Inflammatory macrophage treated with lipopolysaccharide for 1 hour (primary cell): ENCODE measurements at regions not wholly inside any gene's neighbourhood (a gene's known extent, or its start where the extent isn't known, plus 50 kb on each side); places are given as distances from the start of the nearest gene placed in this dataset.
"Not testable (repeated sequence)": the region's sequence is repeated elsewhere in the genome, so short reads cannot be mapped to it uniquely, and the experiment has no call there.

ENCODE experiments used
- DNase-seq, 2 donors: peaks; one replicate each; pipeline ENCODE4 v3.0.0-alpha.2; 2020 to 2022

DNA sequence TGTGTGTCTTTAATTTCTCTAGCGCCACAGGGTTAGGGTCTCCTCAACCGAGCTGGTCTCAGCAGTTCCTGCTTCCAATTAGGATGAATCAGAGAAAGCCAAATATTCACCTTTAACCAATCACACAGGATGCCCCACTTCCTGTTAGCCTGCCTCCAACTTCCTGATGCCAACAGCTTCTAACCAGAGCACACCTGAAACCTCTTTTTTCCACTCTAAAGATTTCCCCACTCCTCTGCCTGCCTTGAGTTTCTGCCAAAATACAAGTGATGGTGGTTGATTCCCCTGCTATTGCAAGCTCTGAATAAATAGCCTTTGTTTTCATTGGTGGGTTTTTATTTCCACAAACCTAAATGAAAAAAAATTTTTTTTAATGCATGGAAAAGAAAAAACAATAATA, 144.7 kb upstream of the UST start:
- DNase-seq = no peak

DNA sequence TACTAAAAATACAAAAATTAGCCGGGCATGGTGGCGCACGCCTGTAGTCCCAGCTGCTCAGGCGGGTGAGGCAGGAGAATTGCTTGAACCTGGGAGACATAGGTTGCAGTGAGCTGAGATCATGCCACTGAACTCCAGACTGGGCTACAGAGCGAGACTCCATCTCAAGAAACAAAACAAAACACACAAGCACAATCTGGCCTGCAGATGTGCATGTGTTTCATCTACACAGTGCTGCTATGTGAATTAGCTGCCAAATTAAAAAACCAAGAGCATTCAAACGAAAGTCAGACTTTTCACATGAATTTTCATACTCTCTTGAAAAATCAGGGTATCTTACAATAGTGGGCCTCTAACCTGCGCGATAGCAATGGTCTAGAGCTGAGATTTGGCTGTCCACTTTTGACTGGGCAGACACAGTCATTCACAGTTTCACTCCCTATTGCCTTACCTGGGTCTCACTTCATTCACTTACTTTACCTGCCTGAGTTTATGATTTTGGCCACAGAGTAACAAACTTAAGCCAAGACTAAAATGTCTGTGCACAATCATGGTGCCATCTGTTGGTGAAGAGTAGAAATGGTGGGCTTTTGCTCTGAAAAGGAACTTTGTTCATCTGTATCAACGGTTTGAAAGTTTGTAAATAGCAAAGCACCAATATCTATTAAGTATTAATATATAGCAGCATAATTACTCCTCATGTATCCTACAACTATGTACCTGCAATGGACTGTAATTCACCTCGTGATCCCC, 138.5 kb upstream of the UST start:
- peak in 1 of 2 donors; percentile 48 for DNase-seq

DNA sequence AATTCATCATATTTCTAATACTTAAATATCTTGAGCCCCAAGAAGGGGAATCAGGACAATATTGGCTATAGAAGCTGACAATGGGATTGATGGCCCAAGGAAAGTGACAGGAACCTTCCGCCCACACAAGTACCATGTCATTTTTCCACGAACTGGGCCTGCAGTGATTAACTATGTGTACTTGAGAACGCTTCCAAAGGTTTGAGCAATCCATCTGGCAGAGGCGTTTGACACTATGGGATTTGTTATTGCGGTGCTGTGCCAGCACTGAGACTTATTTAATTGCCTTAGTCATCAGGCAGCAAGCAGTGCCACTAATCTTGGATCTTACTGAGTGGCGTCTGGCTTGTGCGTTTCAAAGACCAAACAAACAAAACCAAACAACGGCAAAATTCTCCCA, 135.6 kb upstream of the UST start:
- peak; percentile 58 to 63 for DNase-seq

DNA sequence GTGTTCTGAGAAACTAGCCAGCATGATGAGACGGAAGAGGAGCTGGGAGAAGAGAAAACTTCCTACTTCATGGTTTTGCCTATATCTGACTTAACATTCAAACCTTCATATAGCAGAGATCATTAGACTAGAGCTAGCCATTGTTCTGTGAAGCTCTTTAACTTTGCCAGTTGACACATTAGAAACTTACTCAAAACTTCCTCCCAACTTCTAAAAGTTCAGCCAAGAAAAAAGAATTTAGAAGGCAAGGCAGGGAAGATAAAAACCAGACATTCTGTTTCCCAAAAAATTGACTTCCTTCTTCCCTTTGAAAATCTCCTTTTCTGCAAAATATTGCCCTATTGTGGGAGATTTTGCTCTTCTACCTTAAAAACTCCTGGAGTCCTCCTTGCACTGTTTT, 134.8 kb upstream of the UST start:
- no peak for DNase-seq

DNA sequence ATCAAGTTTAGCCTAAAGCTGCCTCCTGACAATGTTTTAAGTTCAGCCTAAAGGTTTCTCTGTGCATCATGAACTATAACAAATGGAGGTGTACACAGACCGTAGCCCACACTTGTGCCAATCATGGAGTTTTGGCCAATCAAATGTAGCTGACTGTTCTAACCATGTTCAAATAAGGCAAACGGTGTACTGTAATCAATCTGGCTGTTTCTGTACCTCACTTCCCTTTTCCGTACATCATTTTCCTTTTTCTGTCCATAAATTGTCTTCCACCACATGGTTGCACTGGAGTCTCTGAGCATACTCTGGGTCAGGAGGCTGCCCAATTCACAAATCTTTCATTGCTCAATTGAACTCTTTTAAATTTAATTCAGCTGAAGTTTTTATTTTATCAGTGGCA, 132.2 kb upstream of the UST start:
- peak in 1 of 2 donors; percentile 36 for DNase-seq

DNA sequence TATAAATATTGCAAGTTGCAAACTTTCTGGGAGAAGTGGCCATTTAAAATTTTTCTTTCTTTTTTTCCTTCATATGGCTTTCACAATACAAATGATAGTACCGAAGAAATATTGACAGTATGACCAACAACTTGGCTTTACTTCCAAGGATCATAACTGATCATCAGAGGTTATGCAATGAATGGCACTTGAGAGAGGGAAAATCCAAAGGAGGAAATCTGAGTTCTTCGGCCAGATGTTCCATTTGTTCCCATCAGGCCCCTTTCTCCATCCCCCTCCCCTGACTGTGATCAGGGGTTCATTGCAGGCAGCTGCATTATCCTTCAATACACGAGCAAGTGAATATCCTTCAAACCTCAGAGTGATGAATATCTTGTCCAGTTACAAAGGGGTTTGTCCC, 130.0 kb upstream of the UST start:
- DNase-seq = no peak

DNA sequence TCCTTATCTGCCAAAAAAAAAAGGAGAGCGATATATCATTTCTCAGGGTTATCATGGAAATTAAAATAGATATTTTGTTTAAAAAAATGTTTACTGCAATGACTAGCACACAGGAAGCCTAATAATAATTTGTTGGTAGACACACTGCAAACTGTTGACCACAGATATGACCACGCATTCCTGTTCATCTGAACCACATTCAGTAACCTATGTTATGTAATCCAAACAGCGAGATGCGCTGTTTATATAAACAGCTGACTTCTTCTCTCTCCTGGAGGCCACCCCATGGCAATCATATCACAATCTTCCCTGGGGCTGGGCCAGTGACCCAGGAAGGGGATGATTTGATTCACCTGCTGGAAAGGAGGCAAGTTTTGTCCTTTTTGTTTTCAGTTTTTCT, 129.3 kb upstream of the UST start:
- DNase-seq = no peak

DNA sequence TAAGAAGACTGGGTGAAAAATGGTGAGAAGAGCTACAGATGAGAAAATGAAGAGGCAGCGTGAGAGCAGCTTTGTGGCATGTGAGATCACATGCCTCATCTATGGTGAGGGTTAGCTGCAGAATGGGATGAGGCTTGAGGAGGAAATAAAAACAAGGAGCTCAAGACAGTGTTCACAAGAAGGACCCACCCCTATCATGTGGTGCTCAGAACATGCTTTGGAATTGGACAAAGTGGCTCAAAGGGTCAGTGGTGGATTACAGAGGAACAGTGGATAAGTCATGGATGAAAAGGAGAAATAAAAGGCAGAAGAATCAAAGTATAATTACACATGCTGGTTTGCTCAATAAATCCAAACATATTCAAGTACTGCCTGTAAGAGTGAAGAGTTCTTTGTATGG, 126.9 kb upstream of the UST start:
- no peak for DNase-seq

DNA sequence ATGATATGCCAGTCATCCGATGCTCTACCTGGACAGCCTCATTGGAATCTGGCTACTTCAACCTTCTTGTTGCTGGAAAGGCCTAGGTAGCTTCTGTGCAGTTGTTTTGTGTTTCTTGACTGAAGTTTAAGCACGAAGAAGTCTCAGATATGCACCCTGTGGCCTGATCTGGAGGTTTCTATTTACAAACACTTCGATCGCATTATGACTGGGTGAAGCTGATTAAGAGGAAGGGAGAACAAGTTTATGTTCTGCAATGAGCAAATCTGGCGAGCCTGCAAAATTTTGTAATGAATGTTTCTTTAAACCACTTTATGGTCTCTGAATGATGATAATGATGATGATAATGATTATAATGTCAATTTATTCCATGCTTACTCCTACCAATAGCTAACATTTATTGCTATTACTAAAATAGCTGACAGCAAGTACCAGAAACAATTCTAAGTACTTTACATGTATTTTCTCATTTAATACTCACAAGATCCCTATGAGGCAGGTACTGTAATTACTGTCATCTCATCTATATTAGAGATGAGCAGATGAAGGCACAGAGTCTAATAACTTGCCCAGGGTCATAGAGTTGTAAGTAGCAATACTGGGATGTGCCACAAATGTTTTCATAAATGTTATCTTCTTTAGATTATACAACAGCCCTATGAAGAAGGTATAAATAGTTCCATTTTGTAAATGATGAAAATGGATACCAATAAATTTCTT, 126.1 kb upstream of the UST start:
- DNase-seq = no peak

DNA sequence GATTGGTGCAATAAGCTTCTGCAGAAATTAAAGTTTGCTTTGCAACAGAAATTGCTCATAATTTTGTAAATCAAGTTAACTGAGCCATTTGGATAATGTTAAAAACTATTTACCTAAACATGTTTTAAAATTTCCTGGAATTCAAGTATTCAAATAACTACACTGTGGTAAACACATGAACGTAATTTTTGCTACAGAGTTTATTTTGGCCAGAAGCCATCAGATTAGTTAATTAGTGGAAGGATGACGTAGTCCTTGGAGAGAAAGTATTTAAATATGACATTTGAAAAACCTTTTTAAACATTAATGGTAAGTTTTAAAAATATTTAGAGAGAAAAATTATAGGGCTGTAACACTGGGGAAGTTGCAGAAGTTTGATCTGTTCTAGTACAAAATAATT, 121.2 kb upstream of the UST start:
- DNase-seq = no peak

DNA sequence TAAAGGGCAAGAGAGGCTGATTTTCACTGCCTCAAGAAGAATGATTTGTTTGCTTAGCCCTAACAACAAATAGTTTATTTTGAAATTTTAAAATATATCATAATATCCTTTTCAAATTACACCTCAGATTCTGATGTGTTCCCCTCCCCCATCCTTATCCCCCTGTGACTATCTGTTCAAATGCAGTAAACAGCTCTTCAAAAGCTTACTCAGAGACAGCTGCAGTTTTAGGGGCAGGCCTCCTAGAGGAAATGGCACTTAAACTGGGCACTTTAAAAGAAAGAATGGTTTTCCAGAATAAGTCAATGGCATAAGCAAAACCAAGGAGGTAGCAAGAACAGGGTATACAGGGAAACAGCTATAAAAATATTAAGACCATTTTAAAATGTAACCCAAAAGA, 118.6 kb upstream of the UST start:
- no peak for DNase-seq

DNA sequence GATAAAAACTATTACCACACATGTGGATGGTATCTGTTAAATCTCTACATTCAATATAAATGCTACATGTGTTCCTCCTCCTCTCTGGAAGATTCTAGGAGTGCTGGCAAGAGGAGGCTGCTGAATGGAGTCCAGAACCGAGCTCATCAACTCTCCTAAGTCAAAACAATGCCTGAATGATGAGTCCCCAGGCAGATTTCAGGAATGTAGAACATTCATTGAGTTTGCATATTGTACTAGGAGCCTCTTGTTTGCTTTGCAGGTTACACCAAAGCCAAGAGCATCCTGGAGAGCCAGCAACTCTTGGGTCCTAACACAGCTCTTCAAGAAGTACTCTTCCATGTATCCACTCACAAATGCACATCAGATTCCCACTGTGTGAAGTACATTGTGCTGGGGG, 117.6 kb upstream of the UST start:
- DNase-seq = no peak

DNA sequence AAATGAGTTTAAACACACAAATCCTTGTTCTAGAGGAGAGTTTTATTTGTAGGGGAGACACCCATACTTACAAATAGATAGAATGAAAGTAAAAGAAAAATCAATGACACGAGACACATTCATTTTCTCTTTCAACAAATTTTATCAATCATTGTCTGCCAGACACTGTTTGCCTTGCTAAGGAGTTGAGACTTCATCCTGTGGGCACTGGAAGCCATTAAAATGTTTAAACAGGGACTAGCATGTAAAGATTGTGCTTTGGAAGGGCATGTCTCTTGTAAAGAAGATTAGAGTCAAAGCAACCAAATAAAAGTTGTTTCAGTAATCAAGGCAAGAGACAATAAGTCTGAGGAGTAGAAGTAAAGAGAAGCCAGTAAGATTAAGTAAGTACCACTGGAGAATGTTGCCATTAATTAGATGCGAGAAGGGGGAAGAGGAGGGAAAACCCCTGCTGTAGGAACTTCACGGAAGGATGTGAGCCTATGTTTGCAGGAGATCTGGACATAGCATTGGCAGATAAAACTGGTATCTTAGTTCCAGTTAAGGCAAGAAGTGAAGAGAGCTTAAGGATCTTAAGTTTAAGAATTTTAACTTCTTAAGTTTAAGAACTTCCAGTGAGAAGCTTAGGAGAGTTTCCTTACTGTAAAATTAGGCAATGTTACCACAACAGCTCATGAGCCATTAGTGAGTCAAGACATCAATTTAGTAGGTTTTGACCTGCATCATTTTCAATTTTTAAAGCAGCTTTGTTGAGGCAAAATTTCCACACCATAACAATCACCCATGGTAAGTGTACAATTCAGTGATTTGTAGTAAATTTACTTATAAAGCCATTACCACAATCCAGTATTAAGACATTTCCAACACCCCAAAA, 117.0 kb upstream of the UST start:
- peak; percentile 55 to 68 for DNase-seq

DNA sequence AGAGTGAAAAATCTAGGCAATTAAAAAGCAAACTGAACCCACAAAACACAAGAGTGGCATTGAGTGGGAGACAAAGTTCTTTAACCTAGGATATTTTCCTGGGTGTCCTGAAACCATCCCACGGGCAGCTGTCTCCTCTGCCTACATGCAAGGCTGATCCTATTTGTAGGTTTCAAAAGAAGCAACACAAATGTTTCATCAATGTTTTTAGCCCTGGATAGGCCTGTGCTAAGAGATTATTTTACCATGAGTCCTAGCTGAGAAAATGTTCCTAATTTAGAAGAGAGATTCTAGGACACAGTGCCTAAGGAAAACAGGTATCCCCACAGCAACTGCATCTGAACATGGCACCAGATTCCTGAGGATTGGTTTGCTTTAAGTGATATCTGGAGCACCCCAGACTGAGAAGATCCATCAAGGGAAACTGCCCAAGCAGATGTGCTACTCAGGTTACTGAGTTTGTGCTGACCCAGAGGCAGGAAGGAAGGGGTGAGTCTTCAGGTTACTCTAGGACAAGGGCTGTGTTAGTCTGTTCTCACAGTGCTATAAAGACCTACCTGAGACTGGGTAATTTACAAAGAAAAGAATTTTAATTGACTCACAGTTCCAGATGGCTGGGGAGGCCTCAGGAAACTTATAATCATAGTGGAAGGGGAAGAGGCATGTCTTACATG, 111.6 kb upstream of the UST start:
- no peak for DNase-seq

DNA sequence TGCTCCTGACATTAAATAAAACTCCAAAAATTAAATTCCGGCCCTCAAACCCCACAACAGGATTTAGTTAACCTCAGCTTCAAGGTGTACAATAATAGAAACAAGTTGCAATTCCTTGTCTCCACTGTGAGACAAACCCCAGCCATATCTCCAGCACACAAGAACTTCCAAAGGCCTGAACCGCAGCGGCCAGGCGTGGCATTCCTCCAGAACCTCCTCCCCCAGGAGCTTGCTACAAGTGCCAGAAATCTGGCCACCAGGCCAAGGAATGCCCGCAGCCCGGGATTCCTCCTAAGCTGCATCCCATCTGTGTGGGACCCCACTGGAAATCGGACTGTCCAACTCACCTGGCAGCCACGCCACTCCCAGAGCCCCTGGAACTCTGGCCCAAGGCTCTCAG, 105.0 kb upstream of the UST start:
- not testable (repeated sequence) for DNase-seq

DNA sequence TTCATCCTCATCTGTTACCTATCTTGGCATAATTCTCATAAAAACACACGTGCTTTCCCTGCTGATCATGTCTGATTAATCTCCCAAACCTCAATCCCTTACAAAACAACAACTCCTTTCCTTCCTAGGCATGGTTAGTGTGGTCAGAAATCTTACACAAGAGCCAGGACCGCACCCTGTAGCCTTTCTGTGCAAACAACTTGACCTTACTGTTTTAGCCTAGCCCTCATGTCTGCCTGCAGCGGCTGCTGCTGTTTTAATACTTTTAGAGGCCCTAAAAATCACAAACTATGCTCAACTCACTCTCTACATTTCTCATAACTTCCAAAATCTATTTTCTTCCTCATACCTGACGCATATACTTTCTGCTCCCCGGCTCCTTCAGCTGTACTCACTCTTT, 103.6 kb upstream of the UST start:
- DNase-seq = not testable (repeated sequence)

DNA sequence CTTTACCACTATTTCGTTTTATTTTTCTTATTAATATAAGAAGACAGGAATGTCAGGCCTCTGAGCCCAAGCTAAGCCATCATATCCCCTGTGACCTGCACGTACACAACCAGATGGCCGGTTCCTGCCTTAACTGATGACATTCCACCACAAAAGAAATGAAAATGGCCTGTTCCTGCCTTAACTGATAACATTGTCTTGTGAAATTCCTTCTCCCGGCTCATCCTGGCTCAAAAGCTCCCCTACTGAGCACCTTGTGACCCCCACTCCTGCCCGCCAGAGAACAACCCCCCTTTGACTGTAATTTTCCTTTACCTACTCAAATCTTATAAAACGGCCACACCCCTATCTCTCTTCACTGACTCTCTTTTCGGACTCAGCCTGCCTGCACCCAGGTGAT, 101.8 kb upstream of the UST start:
- not testable (repeated sequence) for DNase-seq

DNA sequence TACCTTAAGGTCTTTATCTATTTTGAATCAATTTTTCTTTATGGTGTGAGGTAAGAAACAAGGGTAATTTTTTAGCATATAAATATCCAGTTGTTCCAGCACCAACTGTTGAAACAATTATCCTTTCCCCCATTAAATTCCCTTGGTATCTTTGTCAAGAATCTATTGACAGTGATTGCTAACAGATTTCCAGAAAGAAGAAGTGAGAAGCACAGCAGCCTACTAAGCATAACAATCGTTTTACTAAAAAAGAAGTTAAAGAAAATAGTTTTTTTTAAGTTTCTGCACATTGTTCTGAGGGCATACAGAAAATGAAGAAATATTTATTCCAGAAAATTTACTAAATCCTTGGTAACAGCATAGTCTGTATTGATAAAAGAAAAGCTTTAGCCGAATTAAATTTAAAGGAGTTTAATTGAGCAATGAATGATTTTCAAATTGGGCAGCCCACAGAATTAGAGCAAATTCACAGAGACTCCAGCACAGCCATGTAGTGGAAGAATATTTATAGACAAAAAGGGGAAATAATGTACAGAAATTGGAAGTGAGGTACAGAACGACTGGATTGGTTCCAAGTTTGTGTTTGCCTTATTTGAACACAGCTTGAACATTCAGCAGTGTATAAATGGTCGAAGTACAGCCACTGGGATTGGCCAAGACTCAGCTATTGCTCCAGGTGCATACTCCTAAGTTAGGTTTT, 97.9 kb upstream of the UST start:
- no peak for DNase-seq

DNA sequence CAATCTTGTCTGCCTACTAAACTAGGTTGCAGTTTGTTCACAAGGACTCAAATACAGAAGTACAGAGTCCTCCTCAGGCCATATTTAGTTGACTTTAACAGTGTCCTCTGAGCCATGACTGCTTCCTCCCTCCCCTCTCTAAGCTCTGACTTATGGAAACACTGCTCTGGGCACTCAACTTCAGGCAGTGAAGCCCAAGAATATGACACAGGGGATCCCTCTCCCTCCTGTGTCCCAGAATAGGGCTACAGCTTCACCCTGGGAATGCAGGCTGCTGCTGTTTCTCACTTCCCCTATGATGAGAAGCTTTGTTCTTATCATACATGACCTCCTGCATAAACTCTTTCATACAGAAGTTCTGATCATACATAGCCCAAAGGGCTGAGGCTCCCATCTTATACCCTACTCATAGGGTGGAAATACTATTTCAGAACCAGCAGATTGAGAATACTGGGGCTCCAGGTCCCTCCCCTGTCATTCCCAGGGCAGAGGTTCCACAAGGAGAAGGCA, 97.3 kb upstream of the UST start:
- DNase-seq = no peak

DNA sequence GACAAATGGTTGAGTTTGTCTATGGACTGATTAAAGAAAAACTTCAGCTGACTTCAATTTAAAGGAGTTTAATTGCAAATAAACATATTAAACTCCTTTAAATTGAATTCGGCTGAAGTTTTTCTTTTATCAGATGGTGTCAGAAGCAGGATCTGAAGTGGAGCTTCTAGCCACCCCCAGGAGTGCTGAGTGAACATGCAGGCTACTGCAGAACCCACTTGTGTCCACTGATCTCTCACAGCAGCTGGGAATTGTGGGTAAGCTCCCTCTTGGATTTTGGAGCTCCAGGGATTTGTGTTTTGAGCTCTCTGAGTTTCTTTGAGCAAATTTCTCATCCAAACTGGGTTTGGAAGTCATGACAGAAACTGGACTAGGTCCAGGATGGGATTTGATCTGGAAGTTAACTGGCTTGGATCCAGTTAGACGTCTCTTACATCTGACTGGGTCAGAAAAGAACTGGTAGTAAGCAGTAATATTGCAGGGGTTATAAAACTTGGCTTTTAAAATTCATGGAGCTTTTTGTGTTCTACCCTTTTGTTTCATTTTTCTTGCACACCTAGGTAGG, 95.8 kb upstream of the UST start:
- DNase-seq = no peak

DNA sequence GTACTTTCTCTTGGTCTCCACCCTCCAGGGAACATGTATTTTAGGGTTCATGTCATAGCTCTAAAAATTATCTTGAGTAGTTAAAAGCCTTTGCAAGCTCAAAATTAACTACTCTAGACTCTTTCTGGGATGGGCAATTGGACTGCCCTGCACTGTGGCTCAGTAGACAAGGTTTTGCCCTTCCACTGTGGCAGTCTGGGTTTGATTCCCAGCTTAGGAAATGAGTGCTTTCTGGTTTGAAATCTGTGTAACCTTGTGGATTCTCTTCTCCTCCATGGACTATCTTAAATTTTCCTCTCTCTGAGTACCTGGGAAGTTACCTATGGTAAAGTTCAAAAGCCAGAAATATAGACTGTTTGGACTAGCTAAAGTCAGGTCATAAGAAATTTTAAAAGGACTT, 94.6 kb upstream of the UST start:
- no peak for DNase-seq
